ENCODE measurements at regions not wholly inside any gene's neighbourhood (a gene's known extent, or its start where the extent isn't known, plus 50 kb on each side); places are given as distances from the start of the nearest gene placed in this dataset.

GRCh38 chr17:14471052-14471451 lies 170.2 kb downstream of the HS3ST3B1 start:
- TF ChIP-seq CTCF (IDR thresholded peaks at IDR 0.05) (no peak), EP300 (IDR thresholded peaks at IDR 0.05) (no peak), POLR2A (IDR thresholded peaks at IDR 0.05) (no peak), POLR2AphosphoS5 (IDR thresholded peaks at IDR 0.05) (no peak)
